ENCODE measurements at regions not wholly inside any gene's neighbourhood (a gene's known extent, or its start where the extent isn't known, plus 50 kb on each side); places are given as distances from the start of the nearest gene placed in this dataset.

DNA sequence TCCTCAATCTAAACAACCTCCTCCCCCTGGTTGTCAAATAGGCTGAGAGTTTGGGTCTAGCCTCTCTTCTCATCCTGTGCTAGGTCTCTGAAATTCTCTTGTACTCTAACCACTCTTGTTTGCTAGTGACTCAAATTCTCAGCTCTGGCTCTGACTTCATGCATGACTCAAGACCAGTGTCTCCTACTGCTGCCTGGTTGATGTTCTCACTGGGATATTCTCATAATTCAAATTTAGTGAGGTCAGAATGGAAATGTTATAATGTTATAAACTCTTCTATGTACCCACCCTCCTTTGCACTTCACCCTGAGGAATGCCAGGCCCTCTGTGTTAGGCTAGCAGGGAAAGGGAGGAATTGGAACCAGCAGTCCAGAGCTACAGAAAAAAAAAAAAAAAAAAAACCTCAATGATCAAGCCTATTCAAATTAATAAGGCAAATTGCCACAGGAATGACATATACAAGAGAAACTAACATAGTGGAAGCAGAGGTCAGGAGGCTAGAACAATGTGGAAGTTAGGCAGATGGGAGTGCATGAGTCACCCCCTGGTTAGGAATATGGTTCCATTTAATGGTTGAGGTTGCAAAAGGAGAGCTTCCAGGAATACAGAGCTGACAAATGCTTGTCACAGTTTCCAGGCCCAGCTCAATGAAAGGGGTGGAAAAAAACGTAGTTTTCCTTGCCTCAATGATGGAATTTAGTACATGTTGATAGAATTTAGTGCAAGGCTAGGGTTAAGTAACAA, 459.5 kb downstream of the RMST start:
- TF ChIP-seq POLR2A (IDR thresholded peaks at IDR 0.05) (no peak), POLR2AphosphoS5 (IDR thresholded peaks at IDR 0.05) (no peak)
- TF ChIP-seq, protein P1, sequence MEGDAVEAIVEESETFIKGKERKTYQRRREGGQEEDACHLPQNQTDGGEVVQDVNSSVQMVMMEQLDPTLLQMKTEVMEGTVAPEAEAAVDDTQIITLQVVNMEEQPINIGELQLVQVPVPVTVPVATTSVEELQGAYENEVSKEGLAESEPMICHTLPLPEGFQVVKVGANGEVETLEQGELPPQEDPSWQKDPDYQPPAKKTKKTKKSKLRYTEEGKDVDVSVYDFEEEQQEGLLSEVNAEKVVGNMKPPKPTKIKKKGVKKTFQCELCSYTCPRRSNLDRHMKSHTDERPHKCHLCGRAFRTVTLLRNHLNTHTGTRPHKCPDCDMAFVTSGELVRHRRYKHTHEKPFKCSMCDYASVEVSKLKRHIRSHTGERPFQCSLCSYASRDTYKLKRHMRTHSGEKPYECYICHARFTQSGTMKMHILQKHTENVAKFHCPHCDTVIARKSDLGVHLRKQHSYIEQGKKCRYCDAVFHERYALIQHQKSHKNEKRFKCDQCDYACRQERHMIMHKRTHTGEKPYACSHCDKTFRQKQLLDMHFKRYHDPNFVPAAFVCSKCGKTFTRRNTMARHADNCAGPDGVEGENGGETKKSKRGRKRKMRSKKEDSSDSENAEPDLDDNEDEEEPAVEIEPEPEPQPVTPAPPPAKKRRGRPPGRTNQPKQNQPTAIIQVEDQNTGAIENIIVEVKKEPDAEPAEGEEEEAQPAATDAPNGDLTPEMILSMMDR (IDR thresholded peaks at IDR 0.05), result no peak
- Histone ChIP-seq H3K27ac (peak overlapping the region; percentile 29 to 83), H3K36me3 (no peaks in the 10 kb centered on the region), H3K9me3 (no peaks in the 10 kb centered on the region), H3K4me3 (no peak overlapping the region), H3K27me3 (no peaks in the 10 kb centered on the region), H3K4me1 (no peaks in the 10 kb centered on the region)
- DNase-seq (ENCODE audit: low spot score in 2 of 2), result no peak
- intact Hi-C loops (cut with DNase I; ENCODE audit: low total_unique reads), result no loop called here

DNA sequence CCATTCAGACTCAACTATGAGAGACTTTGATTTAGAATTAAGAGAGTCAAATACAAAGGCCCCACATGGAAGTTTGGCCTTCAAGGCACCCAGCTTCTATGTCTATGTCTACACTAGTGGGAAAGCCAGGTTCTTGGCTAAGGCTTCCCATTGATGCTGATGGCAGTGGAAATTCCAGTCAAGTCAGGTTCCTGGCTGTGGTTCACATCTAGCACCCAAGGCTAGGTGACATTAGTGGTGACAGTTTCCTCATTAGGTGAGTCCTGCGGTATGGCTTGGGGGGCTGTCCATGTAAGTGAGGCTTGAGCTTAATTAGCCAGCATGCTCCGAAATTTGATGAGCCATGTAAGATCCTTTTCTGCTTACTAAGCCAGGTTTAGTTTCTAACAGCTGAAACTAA, 460.9 kb downstream of the RMST start:
- Histone ChIP-seq H3K4me3 (no peak overlapping the region), H3K27ac (peak overlapping the region; percentile 8 to 33), H3K4me1 (no peaks in the 10 kb centered on the region), H3K27me3 (no peaks in the 10 kb centered on the region), H3K9me3 (no peaks in the 10 kb centered on the region), H3K36me3 (no peaks in the 10 kb centered on the region)
- DNase-seq (ENCODE audit: low spot score in 2 of 2), result peak in 1 of 2 donors; percentile 63
- intact Hi-C loops (cut with DNase I; ENCODE audit: low total_unique reads), result no loop called here
- TF ChIP-seq POLR2AphosphoS5 (IDR thresholded peaks at IDR 0.05) (no peak), POLR2A (IDR thresholded peaks at IDR 0.05) (no peak)
- TF ChIP-seq, protein P1 (IDR thresholded peaks at IDR 0.05), result no peak

- Histone ChIP-seq H3K36me3 (no peaks in the 10 kb centered on the region), H3K27me3 (no peaks in the 10 kb centered on the region), H3K9me3 (no peaks in the 10 kb centered on the region), H3K4me3 (no peak overlapping the region), H3K27ac (peak overlapping the region in 1 of 2 donors; percentile 33), H3K4me1 (no peaks in the 10 kb centered on the region)
- TF ChIP-seq POLR2AphosphoS5 (IDR thresholded peaks at IDR 0.05) (no peak), POLR2A (IDR thresholded peaks at IDR 0.05) (no peak)
- TF ChIP-seq, protein P1 (IDR thresholded peaks at IDR 0.05), result no peak
- intact Hi-C loops (cut with DNase I; ENCODE audit: low total_unique reads), result no loop called here
- no peak for DNase-seq (ENCODE audit: low spot score in 2 of 2)
Observed at GRCh38 chr12:97924122-97924521, 461.5 kb downstream of the RMST start.

- no peaks in the 10 kb centered on the region for H3K36me3 ChIP-seq
- no peaks in the 10 kb centered on the region for H3K9me3 ChIP-seq
- no peak overlapping the region for H3K27ac ChIP-seq
- TF ChIP-seq POLR2A (IDR thresholded peaks at IDR 0.05) (no peak), POLR2AphosphoS5 (IDR thresholded peaks at IDR 0.05) (no peak)
- TF ChIP-seq, protein P1 (IDR thresholded peaks at IDR 0.05), result no peak
- no peaks in the 10 kb centered on the region for H3K27me3 ChIP-seq
- DNase-seq (ENCODE audit: low spot score in 2 of 2), result no peak
- H3K4me3 ChIP-seq, result no peak overlapping the region
- no peaks in the 10 kb centered on the region for H3K4me1 ChIP-seq
- intact Hi-C loops (cut with DNase I; ENCODE audit: low total_unique reads), result no loop called here
Observed at GRCh38 chr12:97927977-97928376, 465.4 kb downstream of the RMST start.

DNA sequence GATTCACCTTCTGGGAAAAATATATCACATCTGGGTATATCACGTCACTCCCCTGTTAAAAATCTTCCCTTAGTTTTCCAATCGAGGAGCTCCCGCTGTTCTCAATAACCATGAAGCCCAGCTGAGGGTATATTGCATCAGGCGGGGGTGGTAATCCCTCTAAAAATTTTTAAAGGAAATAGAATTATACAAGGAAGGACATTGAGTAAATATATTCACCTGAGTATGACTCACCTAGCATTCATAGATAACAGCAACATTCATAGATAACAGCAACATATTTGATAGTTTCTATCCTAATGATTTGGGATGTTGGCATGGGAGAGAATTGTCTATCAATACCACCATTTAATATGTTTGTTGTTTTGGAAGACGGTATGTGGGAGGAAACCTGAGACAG, 473.6 kb downstream of the RMST start:
- DNase-seq (ENCODE audit: low spot score in 2 of 2), result no peak
- intact Hi-C loops (cut with DNase I; ENCODE audit: low total_unique reads), result no loop called here
- no peak overlapping the region for H3K27ac ChIP-seq
- no peak overlapping the region for H3K4me3 ChIP-seq
- H3K36me3 ChIP-seq, result no peaks in the 10 kb centered on the region
- H3K9me3 ChIP-seq, result no peaks in the 10 kb centered on the region
- no peaks in the 10 kb centered on the region for H3K27me3 ChIP-seq
- TF ChIP-seq POLR2A (IDR thresholded peaks at IDR 0.05) (no peak), POLR2AphosphoS5 (IDR thresholded peaks at IDR 0.05) (no peak)
- TF ChIP-seq, protein P1 (IDR thresholded peaks at IDR 0.05), result no peak
- no peaks in the 10 kb centered on the region for H3K4me1 ChIP-seq

Data from breast epithelium (tissue), 4 donors.